Stomach smooth muscle (tissue), 2 donors: ENCODE measurements at regions not wholly inside any gene's neighbourhood (a gene's known extent, or its start where the extent isn't known, plus 50 kb on each side); places are given as distances from the start of the nearest gene placed in this dataset.

Source experiments
- H3K27ac ChIP-seq: one replicate; pipeline ENCODE4 v1.7.0; 2013; ENCODE audit warnings: mild to moderate bottlenecking, low read length, inconsistent platforms
- H3K27me3 ChIP-seq, 2 donors: one replicate each; pipeline ENCODE4 v1.7.0; 2013; ENCODE audit warnings: low read length in 2 of 2; ENCODE audit not compliant: insufficient read depth in 2 of 2, control insufficient read depth in 1 of 2
- H3K36me3 ChIP-seq, 2 donors: one replicate each; pipeline ENCODE4 v1.7.0; 2013; ENCODE audit warnings: low read length in 2 of 2; ENCODE audit not compliant: control insufficient read depth in 2 of 2, insufficient read depth in 2 of 2
- H3K4me1 ChIP-seq: one replicate; pipeline ENCODE4 v1.7.0; 2013; ENCODE audit warnings: low read length; ENCODE audit not compliant: control insufficient read depth, insufficient read depth
- H3K4me3 ChIP-seq, 2 donors: one replicate each; pipeline ENCODE4 v1.7.0; 2013; ENCODE audit warnings: low read length in 2 of 2
- H3K9ac ChIP-seq, 2 donors: one replicate each; pipeline ENCODE4 v1.7.0; 2013; ENCODE audit warnings: low read length in 2 of 2, mild to moderate bottlenecking in 1 of 2
- H3K9me3 ChIP-seq, 2 donors: one replicate each; pipeline ENCODE4 v1.7.0; 2013; ENCODE audit warnings: low read length in 2 of 2; ENCODE audit not compliant: control insufficient read depth in 2 of 2
- donor health status: healthy.
- donor health status: Pancreatic carcinoma.

- no peak overlapping the region for H3K9ac ChIP-seq
- H3K4me1 ChIP-seq: no peaks in the 10 kb centered on the region
Observed at GRCh38 chr20:59414936-59415623, 114.7 kb downstream of the EDN3 start.

GRCh38 chr20:59416916-59417315, 116.5 kb downstream of the EDN3 start:
- H3K27me3 ChIP-seq: no peaks in the 10 kb centered on the region
- no peaks in the 10 kb centered on the region for H3K4me1 ChIP-seq
- no peaks in the 10 kb centered on the region for H3K36me3 ChIP-seq
- H3K27ac ChIP-seq: no peak overlapping the region
- no peaks in the 10 kb centered on the region for H3K9me3 ChIP-seq
- no peak overlapping the region for H3K9ac ChIP-seq
- H3K4me3 ChIP-seq: no peak overlapping the region

More at GRCh38 chr20:59414936-59415623, 114.7 kb downstream of the EDN3 start:
- H3K4me3 ChIP-seq: no peak overlapping the region
- no peaks in the 10 kb centered on the region for H3K36me3 ChIP-seq
- H3K27ac ChIP-seq: no peak overlapping the region
- H3K27me3 ChIP-seq: no peaks in the 10 kb centered on the region
- no peaks in the 10 kb centered on the region for H3K9me3 ChIP-seq

GRCh38 chr20:59421089-59421488, 120.7 kb downstream of the EDN3 start:
- no peaks in the 10 kb centered on the region for H3K27me3 ChIP-seq
- no peak overlapping the region for H3K27ac ChIP-seq
- H3K9me3 ChIP-seq: no peaks in the 10 kb centered on the region
- no peak overlapping the region for H3K4me3 ChIP-seq
- no peak overlapping the region for H3K9ac ChIP-seq
- H3K4me1 ChIP-seq: peaks cover 3% of the 10 kb centered on the region
- no peaks in the 10 kb centered on the region for H3K36me3 ChIP-seq

GRCh38 chr20:59421920-59422637, 121.7 kb downstream of the EDN3 start:
- no peaks in the 10 kb centered on the region for H3K36me3 ChIP-seq
- no peak overlapping the region for H3K27ac ChIP-seq
- H3K9ac ChIP-seq: no peak overlapping the region
- H3K4me3 ChIP-seq: no peak overlapping the region
- no peaks in the 10 kb centered on the region for H3K9me3 ChIP-seq
- no peaks in the 10 kb centered on the region for H3K27me3 ChIP-seq
- peaks cover 3% of the 10 kb centered on the region for H3K4me1 ChIP-seq

GRCh38 chr20:59422872-59423544, 122.6 kb downstream of the EDN3 start:
- H3K9ac ChIP-seq: no peak overlapping the region

GRCh38 chr20:59424976-59425375, 124.6 kb downstream of the EDN3 start:
- Histone ChIP-seq H3K4me1 (peaks cover 3% of the 10 kb centered on the region), H3K9ac (no peak overlapping the region), H3K27ac (no peak overlapping the region), H3K9me3 (no peaks in the 10 kb centered on the region), H3K4me3 (no peak overlapping the region), H3K27me3 (no peaks in the 10 kb centered on the region), H3K36me3 (no peaks in the 10 kb centered on the region)

More at GRCh38 chr20:59422872-59423544, 122.6 kb downstream of the EDN3 start:
- H3K9me3 ChIP-seq: no peaks in the 10 kb centered on the region
- H3K36me3 ChIP-seq: no peaks in the 10 kb centered on the region
- no peak overlapping the region for H3K27ac ChIP-seq
- peaks cover 3% of the 10 kb centered on the region for H3K4me1 ChIP-seq
- no peaks in the 10 kb centered on the region for H3K27me3 ChIP-seq
- no peak overlapping the region for H3K4me3 ChIP-seq

- Histone ChIP-seq H3K9me3 (no peaks in the 10 kb centered on the region), H3K9ac (no peak overlapping the region), H3K36me3 (no peaks in the 10 kb centered on the region)
Observed at GRCh38 chr20:59425572-59425971, 125.2 kb downstream of the EDN3 start.

GRCh38 chr20:59428006-59428405, 127.6 kb downstream of the EDN3 start:
- Histone ChIP-seq H3K9ac (no peak overlapping the region), H3K27me3 (peaks cover 0 to 2% of the 10 kb centered on the region in 2 donors), H3K9me3 (no peaks in the 10 kb centered on the region), H3K4me3 (no peak overlapping the region), H3K36me3 (no peaks in the 10 kb centered on the region), H3K27ac (no peak overlapping the region), H3K4me1 (no peaks in the 10 kb centered on the region)

More at GRCh38 chr20:59425572-59425971, 125.2 kb downstream of the EDN3 start:
- peaks cover 3% of the 10 kb centered on the region for H3K4me1 ChIP-seq
- H3K27ac ChIP-seq: no peak overlapping the region
- H3K4me3 ChIP-seq: no peak overlapping the region
- H3K27me3 ChIP-seq: no peaks in the 10 kb centered on the region

GRCh38 chr20:59428441-59429205, 128.2 kb downstream of the EDN3 start:
- Histone ChIP-seq H3K27me3 (peaks cover 0 to 2% of the 10 kb centered on the region in 2 donors), H3K4me3 (no peak overlapping the region)

GRCh38 chr20:59429396-59429795, 129.0 kb downstream of the EDN3 start:
- Histone ChIP-seq H3K4me1 (no peaks in the 10 kb centered on the region), H3K36me3 (no peaks in the 10 kb centered on the region), H3K9ac (no peak overlapping the region), H3K9me3 (no peaks in the 10 kb centered on the region), H3K4me3 (no peak overlapping the region), H3K27me3 (peaks cover 0 to 4% of the 10 kb centered on the region in 2 donors), H3K27ac (no peak overlapping the region)

More at GRCh38 chr20:59428441-59429205, 128.2 kb downstream of the EDN3 start:
- H3K9ac ChIP-seq: no peak overlapping the region
- no peak overlapping the region for H3K27ac ChIP-seq
- no peaks in the 10 kb centered on the region for H3K4me1 ChIP-seq
- no peaks in the 10 kb centered on the region for H3K9me3 ChIP-seq
- H3K36me3 ChIP-seq: no peaks in the 10 kb centered on the region
